ENCODE measurements at regions not wholly inside any gene's neighbourhood (a gene's known extent, or its start where the extent isn't known, plus 50 kb on each side); places are given as distances from the start of the nearest gene placed in this dataset.

GRCh38 chr12:16863742-16864141 lies 257.8 kb upstream of the LMO3 start:
- no peak overlapping the region for H3K4me3 Mint-ChIP-seq
- TF ChIP-seq CTCF (conservative IDR thresholded peaks at IDR 0.05) = no peak
- DNase-seq (ENCODE audit: low read depth, low spot score) = no peak
- H3K9me3 Mint-ChIP-seq = no peaks in the 10 kb centered on the region
- H3K27me3 Mint-ChIP-seq (ENCODE audit: low read depth) = no peaks in the 10 kb centered on the region
- no peak overlapping the region for H3K27ac Mint-ChIP-seq (ENCODE audit: unreplicated experiment)
- no peaks in the 10 kb centered on the region for H3K36me3 Mint-ChIP-seq (ENCODE audit: low read depth)
- no peaks in the 10 kb centered on the region for H3K4me1 Mint-ChIP-seq

- H3K27me3 Mint-ChIP-seq (ENCODE audit: low read depth) = no peaks in the 10 kb centered on the region
- H3K4me1 Mint-ChIP-seq = no peaks in the 10 kb centered on the region
- DNase-seq (ENCODE audit: low read depth, low spot score) = no peak
- no peak for TF ChIP-seq CTCF (conservative IDR thresholded peaks at IDR 0.05)
- H3K9me3 Mint-ChIP-seq = no peaks in the 10 kb centered on the region
- no peak overlapping the region for H3K27ac Mint-ChIP-seq (ENCODE audit: unreplicated experiment)
- no peak overlapping the region for H3K4me3 Mint-ChIP-seq
- no peaks in the 10 kb centered on the region for H3K36me3 Mint-ChIP-seq (ENCODE audit: low read depth)
Measured at GRCh38 chr12:16857456-16857923, 251.5 kb upstream of the LMO3 start.

GRCh38 chr12:16854465-16854864 lies 248.5 kb upstream of the LMO3 start:
- no peaks in the 10 kb centered on the region for H3K9me3 Mint-ChIP-seq
- H3K4me3 Mint-ChIP-seq = no peak overlapping the region
- no peak overlapping the region for H3K27ac Mint-ChIP-seq (ENCODE audit: unreplicated experiment)
- H3K4me1 Mint-ChIP-seq = no peaks in the 10 kb centered on the region
- no peak for DNase-seq (ENCODE audit: low read depth, low spot score)
- no peaks in the 10 kb centered on the region for H3K27me3 Mint-ChIP-seq (ENCODE audit: low read depth)
- H3K36me3 Mint-ChIP-seq (ENCODE audit: low read depth) = no peaks in the 10 kb centered on the region
- no peak for TF ChIP-seq CTCF (conservative IDR thresholded peaks at IDR 0.05)

- H3K27me3 Mint-ChIP-seq (ENCODE audit: low read depth) = peaks cover 3% of the 10 kb centered on the region
- no peak overlapping the region for H3K4me3 Mint-ChIP-seq
- H3K36me3 Mint-ChIP-seq (ENCODE audit: low read depth) = no peaks in the 10 kb centered on the region
- no peak for TF ChIP-seq CTCF (conservative IDR thresholded peaks at IDR 0.05)
- H3K9me3 Mint-ChIP-seq = no peaks in the 10 kb centered on the region
- no peak for DNase-seq (ENCODE audit: low read depth, low spot score)
- no peaks in the 10 kb centered on the region for H3K4me1 Mint-ChIP-seq
- no peak overlapping the region for H3K27ac Mint-ChIP-seq (ENCODE audit: unreplicated experiment)
Measured at GRCh38 chr12:16849473-16849872, 243.5 kb upstream of the LMO3 start.

- Mint-ChIP-seq H3K4me1 (no peaks in the 10 kb centered on the region), H3K27ac (ENCODE audit: unreplicated experiment) (no peak overlapping the region), H3K4me3 (no peak overlapping the region), H3K27me3 (ENCODE audit: low read depth) (peaks cover 3% of the 10 kb centered on the region), H3K9me3 (no peaks in the 10 kb centered on the region), H3K36me3 (ENCODE audit: low read depth) (no peaks in the 10 kb centered on the region)
- peak; percentile 22 for TF ChIP-seq CTCF (conservative IDR thresholded peaks at IDR 0.05)
- no peak for DNase-seq (ENCODE audit: low read depth, low spot score)
Measured at GRCh38 chr12:16844875-16845274, 238.9 kb upstream of the LMO3 start.
